Rectal smooth muscle tissue (tissue), 1 donor: ENCODE measurements at regions not wholly inside any gene's neighbourhood (a gene's known extent, or its start where the extent isn't known, plus 50 kb on each side); places are given as distances from the start of the nearest gene placed in this dataset.

Experiments used
- H3K27ac ChIP-seq: one replicate; pipeline ENCODE4 v1.7.0; 2013; ENCODE audit warnings: low read depth, low read length, inconsistent platforms
- H3K27me3 ChIP-seq: one replicate; pipeline ENCODE4 v1.7.0; 2013; ENCODE audit warnings: low read length; ENCODE audit not compliant: control insufficient read depth, insufficient read depth
- H3K36me3 ChIP-seq: one replicate; pipeline ENCODE4 v1.7.0; 2013; ENCODE audit warnings: low read length; ENCODE audit not compliant: control insufficient read depth, insufficient read depth
- H3K4me1 ChIP-seq: one replicate; pipeline ENCODE4 v1.7.0; 2013; ENCODE audit warnings: low read length; ENCODE audit not compliant: control insufficient read depth, insufficient read depth
- H3K4me3 ChIP-seq: one replicate; pipeline ENCODE4 v1.7.0; 2013; ENCODE audit warnings: low read length
- H3K9ac ChIP-seq: one replicate; pipeline ENCODE4 v1.7.0; 2013; ENCODE audit warnings: low read length

DNA sequence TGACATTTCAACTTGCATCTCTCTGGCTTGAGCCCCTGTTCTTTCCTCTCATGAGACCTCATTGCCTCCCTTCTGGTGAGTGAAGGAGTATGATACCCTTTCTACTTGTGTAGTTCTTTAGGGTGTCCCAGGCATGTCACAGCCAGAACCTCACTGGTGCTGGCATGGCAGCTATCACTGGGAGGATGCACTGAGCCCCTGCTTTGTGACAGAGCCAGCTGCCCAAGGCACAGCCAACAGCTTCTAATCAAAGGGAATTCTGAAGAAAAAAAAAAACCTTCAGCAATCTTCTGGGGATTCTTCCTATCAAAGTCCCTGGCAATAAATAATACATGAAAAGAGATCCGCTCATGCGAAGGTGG lies 652.6 kb upstream of the KLF4 start:
- H3K4me1 ChIP-seq, result peaks cover 15% of the 10 kb centered on the region
- H3K9ac ChIP-seq, result no peak overlapping the region
- peak overlapping the region; percentile 7 for H3K4me3 ChIP-seq
- peak overlapping the region; percentile 76 for H3K27ac ChIP-seq
- H3K36me3 ChIP-seq, result no peaks in the 10 kb centered on the region
- no peaks in the 10 kb centered on the region for H3K27me3 ChIP-seq

DNA sequence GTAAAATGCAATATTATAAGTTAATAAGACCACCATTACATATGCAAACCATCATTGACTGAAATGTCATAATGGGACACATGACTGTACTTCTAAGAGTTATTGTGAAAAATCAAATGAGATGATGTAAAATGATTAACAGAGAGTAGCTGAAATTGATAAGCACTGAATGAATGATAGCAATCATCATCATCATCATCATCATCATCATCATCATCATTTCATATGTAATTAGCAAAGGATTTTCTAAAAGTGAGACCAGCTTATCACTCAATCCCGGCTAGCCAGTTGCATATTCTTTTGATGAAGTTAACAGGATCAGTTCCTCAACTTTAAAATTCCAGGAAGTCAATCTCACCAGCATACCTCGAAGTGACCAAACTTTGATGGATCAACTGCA lies 650.3 kb upstream of the KLF4 start:
- no peak overlapping the region for H3K9ac ChIP-seq
- H3K36me3 ChIP-seq, result no peaks in the 10 kb centered on the region
- H3K4me1 ChIP-seq, result peaks cover 15% of the 10 kb centered on the region
- H3K4me3 ChIP-seq, result no peak overlapping the region
- no peak overlapping the region for H3K27ac ChIP-seq
- no peaks in the 10 kb centered on the region for H3K27me3 ChIP-seq

DNA sequence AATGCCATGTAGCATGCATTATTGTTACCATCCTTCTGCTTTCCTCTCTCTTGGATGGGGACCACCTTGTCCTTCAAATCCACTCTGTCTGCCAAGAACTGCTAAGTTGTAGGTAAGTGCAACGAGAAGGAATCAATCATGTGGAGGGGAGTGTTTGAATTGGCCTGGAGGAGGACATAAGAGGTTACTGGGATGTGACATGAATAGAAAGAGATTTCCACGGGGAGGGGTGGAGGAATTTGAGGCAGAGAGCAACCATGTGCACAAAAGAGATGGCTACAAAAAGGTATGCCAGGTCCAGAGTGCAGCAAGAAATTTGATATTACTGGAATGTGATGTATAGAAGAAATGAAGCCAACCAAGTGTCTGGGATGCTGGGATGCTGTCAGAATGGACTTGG lies 648.9 kb upstream of the KLF4 start:
- Histone ChIP-seq H3K4me1 (peaks cover 15% of the 10 kb centered on the region), H3K4me3 (no peak overlapping the region), H3K9ac (no peak overlapping the region), H3K27me3 (no peaks in the 10 kb centered on the region), H3K36me3 (no peaks in the 10 kb centered on the region), H3K27ac (no peak overlapping the region)

DNA sequence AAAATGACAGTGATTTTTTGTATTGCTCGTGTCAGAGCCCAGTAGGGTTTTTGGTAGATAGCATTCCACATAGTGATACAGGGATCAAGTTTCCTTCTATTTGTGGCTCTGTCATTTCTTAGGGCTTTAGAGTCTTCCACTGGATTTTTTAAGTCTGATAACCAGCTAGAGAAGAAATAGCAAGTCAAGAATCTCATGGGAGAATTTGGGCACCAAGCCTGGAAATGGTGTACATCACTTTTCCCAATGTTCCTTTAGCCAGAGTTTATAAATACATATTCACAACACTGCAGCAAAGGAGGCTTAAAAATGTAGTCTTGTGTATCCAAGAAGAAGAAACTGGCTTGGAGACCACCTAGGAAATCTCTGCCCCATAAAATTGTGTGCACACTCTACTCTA lies 647.1 kb upstream of the KLF4 start:
- Histone ChIP-seq H3K36me3 (no peaks in the 10 kb centered on the region), H3K4me1 (no peaks in the 10 kb centered on the region), H3K9ac (no peak overlapping the region), H3K27ac (no peak overlapping the region), H3K27me3 (no peaks in the 10 kb centered on the region), H3K4me3 (no peak overlapping the region)

DNA sequence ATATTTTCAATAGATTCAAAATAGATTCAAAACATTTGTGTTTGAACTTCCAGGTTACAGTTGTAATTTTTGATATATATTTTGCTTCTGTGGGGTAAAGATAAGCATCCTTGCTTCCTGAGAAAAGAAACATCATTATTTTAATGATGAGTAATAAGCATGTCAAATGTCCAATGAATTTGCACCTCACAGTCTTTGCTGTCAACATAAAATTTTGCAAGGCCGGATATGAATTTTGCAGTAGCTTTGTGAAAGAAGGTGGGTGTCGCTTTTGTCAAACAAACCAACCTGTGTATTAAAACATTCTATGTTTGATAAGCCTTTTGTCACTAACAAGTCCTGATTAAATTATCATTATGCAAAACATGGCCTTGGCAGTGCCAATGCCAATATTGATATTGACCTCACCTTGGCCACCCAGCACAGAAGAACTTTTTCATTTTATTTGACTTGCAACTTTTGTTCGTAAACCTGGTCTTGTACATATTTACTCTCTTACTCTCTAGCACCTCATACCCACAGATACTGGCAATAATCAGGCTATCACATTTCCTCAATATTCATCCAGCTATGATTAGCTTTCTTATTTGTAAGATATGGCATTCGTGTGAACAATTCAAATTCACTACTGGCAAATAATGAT lies 645.0 kb upstream of the KLF4 start:
- Histone ChIP-seq H3K27ac (no peak overlapping the region), H3K4me1 (no peaks in the 10 kb centered on the region), H3K4me3 (no peak overlapping the region), H3K27me3 (no peaks in the 10 kb centered on the region), H3K9ac (no peak overlapping the region), H3K36me3 (no peaks in the 10 kb centered on the region)

DNA sequence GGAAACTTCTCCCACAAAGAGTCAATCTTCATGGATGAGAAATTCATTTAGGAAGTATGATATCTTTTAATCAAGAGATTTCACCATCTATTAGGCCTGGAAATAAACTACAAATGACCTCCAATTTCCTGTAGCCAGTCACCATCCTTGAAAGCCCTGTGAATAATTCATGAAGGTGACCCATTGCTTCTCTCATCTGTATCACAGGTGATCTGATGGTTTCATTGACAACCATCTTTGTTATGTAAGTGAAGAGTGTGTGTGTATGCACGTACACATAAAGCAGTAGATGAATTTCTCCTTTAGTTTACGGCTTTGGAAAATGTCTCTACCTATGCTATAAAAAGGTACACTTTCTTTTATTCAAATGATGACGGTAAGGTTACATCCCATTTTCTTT lies 644.1 kb upstream of the KLF4 start:
- Histone ChIP-seq H3K4me1 (no peaks in the 10 kb centered on the region), H3K27ac (no peak overlapping the region), H3K9ac (no peak overlapping the region), H3K27me3 (no peaks in the 10 kb centered on the region), H3K4me3 (no peak overlapping the region), H3K36me3 (no peaks in the 10 kb centered on the region)

DNA sequence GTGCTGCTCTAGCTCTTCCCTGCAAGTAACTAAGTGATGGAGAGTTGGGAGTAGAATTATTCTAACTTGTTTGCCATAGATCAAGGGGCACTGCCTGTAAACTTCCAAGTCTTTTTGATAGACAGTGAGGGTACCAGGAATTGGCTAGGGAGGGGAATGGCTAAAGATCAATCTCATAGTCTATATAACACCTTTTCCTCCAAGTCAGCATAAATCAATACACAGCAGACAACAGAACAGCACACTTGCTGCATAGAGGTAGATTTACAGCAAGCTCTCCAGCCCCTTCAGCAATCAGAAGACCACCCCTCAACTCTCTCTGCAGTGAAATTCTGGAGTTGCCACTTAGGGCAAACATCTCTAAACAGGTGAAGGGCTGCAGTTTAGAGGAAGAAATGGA lies 643.5 kb upstream of the KLF4 start:
- H3K9ac ChIP-seq, result no peak overlapping the region
- H3K4me1 ChIP-seq, result no peaks in the 10 kb centered on the region
- no peak overlapping the region for H3K27ac ChIP-seq
- H3K36me3 ChIP-seq, result no peaks in the 10 kb centered on the region
- H3K27me3 ChIP-seq, result no peaks in the 10 kb centered on the region
- H3K4me3 ChIP-seq, result no peak overlapping the region

DNA sequence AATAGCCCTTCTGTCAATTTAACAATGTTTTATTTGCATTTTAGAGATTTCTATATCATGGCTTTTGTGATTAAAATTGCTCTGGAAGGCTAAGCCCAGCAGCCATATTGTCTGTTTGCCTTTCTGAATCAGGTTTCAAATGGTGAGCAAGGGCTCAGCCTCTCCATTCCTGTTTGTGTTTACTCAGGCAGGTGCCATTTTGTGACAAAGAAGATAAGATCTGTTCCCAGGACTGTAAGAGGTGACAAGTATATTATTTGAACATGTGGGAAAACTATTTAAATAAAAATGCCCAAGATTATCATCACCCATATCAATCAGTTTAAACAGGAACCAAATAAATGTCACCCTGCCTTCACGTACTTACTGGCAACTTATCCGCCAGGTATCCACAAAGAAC lies 641.3 kb upstream of the KLF4 start:
- Histone ChIP-seq H3K36me3 (no peaks in the 10 kb centered on the region), H3K4me3 (no peak overlapping the region), H3K4me1 (no peaks in the 10 kb centered on the region), H3K9ac (no peak overlapping the region), H3K27me3 (no peaks in the 10 kb centered on the region), H3K27ac (no peak overlapping the region)

DNA sequence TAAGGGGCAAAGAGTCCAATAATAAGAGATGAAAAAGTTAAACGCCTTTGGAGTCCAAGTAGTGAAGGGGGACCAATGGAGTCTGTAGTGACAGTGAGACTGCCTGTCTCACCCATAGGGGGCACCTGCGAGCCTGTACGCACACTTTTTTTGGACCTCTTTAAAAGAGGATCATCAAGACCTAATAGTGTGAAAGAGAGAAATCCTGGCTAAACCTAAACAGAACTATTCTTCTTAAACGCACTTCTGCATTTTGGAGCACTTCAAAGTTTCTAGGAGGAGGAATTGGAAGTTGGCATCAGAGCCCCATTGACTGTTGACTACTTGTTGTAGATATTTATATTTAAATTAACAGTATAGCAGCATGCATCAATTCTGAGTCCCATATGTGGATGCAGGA lies 636.1 kb upstream of the KLF4 start:
- Histone ChIP-seq H3K27me3 (no peaks in the 10 kb centered on the region), H3K9ac (no peak overlapping the region), H3K27ac (no peak overlapping the region), H3K4me3 (no peak overlapping the region), H3K4me1 (no peaks in the 10 kb centered on the region), H3K36me3 (no peaks in the 10 kb centered on the region)

DNA sequence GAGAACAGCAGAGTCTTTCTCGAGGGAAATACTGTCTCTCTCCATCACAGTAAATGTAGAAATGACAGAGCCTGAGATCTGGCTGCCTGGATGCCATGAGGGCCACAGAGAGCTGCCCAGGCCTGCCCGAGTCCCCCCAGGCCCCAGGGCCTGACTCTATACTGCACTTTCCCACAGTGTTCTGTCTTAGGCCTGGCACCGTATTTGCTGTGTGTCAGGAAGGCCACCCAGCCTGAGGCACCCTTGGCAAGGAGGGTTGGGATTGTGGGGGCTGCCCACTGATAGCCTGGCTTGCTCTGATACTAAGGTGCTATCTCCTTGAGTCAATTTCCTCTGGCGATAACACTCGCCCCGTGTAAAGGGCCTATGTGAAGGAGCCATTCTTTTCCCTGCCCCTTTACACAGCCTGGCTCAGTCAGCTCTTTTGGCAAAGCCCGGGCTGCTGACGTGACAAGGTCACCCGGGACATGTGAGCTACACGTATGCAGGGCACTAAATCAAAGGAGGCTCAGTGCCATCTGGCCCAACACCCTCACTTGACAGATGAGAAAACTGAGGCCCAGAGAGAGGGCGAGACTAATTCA lies 630.1 kb upstream of the KLF4 start:
- H3K4me3 ChIP-seq, result no peak overlapping the region
- H3K36me3 ChIP-seq, result no peaks in the 10 kb centered on the region
- H3K4me1 ChIP-seq, result no peaks in the 10 kb centered on the region
- H3K27ac ChIP-seq, result no peak overlapping the region
- H3K9ac ChIP-seq, result no peak overlapping the region
- H3K27me3 ChIP-seq, result no peaks in the 10 kb centered on the region

DNA sequence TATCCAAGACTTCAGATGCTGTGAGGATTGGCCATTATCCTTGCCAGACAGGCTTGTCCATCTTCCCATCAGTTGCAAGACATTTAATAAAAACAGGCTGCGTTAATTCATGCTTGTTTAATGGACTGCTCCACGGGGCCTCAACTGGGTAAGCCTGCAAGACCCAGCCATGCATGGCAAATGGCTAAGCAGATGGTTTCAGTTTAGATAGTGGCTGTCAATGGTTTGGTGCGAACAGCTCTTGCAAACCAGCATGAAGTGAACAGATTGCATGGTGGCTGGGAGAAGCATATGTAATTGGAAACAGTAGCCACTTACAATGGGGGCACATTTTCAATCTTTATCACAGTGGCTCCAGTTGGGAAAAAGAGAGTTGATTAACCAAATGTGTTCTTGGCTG lies 628.2 kb upstream of the KLF4 start:
- H3K36me3 ChIP-seq, result no peaks in the 10 kb centered on the region
- no peak overlapping the region for H3K27ac ChIP-seq
- no peak overlapping the region for H3K9ac ChIP-seq
- H3K4me1 ChIP-seq, result no peaks in the 10 kb centered on the region
- no peak overlapping the region for H3K4me3 ChIP-seq
- no peaks in the 10 kb centered on the region for H3K27me3 ChIP-seq

DNA sequence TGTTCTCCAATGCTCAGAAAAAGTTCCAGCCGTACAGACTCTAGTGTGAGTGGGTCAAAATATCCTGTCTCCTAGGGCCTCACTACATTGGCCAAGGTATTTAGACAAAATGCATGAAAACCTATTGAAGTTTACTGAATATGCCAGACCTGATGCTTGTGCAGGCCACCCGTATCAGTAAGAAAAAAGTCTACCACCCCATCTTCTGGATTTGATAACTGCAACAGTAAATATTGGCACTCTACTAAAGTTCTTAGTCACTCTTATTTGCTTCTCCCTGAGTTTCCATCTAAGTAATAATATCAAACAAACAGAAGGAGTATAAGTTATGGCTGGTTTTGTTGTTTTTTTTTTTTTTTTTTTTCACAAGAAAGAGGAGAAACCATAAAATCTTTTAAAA lies 627.7 kb upstream of the KLF4 start:
- Histone ChIP-seq H3K36me3 (no peaks in the 10 kb centered on the region), H3K4me3 (no peak overlapping the region), H3K4me1 (no peaks in the 10 kb centered on the region)

DNA sequence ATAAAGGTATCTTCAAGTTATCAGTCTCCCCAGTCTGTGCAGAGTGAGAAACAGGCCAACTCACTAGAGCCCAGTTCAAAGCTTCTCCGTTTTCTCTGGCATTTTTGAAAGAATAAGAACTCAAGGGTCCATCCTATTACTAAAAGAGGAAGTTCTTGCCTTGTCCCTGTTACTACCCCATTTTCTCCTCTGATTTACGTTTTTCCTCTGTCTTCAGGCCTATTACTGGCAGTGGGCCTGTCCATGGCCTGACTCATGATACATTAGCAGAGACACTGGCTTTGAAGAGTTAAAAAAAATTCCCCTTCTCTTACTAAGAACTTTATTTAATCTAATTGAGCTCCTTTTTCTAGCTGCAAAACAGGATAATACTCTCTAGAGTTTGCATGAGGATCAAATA lies 624.0 kb upstream of the KLF4 start:
- Histone ChIP-seq H3K9ac (no peak overlapping the region), H3K27me3 (no peaks in the 10 kb centered on the region), H3K27ac (no peak overlapping the region), H3K4me3 (no peak overlapping the region), H3K4me1 (no peaks in the 10 kb centered on the region), H3K36me3 (no peaks in the 10 kb centered on the region)

More for the DNA sequence above, 627.7 kb upstream of the KLF4 start:
- Histone ChIP-seq H3K9ac (no peak overlapping the region), H3K27me3 (no peaks in the 10 kb centered on the region), H3K27ac (no peak overlapping the region)
